Endothelial cell of umbilical vein (primary cell): ENCODE measurements at regions not wholly inside any gene's neighbourhood (a gene's known extent, or its start where the extent isn't known, plus 50 kb on each side); places are given as distances from the start of the nearest gene placed in this dataset.

ENCODE experiments used
- BruUV-seq: library from RNA; stranded (reverse); fragments of 400-500 nt; replicated peaks from 2 replicates; lab custom pipeline; 2021; lab: Mats Ljungman, UMichigan
- CTCF ChIA-PET: fragments of 300-600, 350-600 bp; sonication (Branson Sonifier 250); formaldehyde crosslinking; loops from one replicate; lab custom pipeline; 2021; ENCODE audit warnings: antibody characterized with exemption, inconsistent platforms; lab: Charles Lee
- POLR2A ChIA-PET: fragments of 300-600, 350-600 bp; sonication (Branson Sonifier 250); formaldehyde crosslinking; loops from one replicate; lab custom pipeline; 2021; ENCODE audit warnings: antibody characterized with exemption, inconsistent platforms; lab: Charles Lee
- DNase-seq: peaks from one replicate; pipeline ENCODE4 v3.0.0-alpha.2; 2011; ENCODE audit warnings: low read depth, low spot score
- FAIRE-seq: peaks from 2 replicates; lab custom pipeline; 2011; peaks lifted over from hg19 to GRCh38; lab: Jason Lieb, UNC
- H2AFZ ChIP-seq: 2 replicates; pipeline ENCODE4 v1.6.0; 2012; ENCODE audit warnings: low read depth, low read length, control low read depth, inconsistent platforms
- H3K27ac ChIP-seq: 2 replicates; pipeline ENCODE4 v1.5.1; 2011; ENCODE audit warnings: low read depth, mild to moderate bottlenecking, control low read depth, low read length, moderate library complexity; ENCODE audit not compliant: insufficient read depth
- H3K27me3 ChIP-seq, 2 experiments: 2 replicates each; pipeline versions ENCODE4 v1.6.0 to v1.6.1; 2011; ENCODE audit warnings: low read length in 2 of 2, mixed read lengths in 1 of 2; ENCODE audit not compliant: control insufficient read depth in 2 of 2, insufficient read depth in 2 of 2
- H3K36me3 ChIP-seq, 2 experiments: 2 replicates in 1 of 2; 3 replicates in 1 of 2; pipeline ENCODE4 v1.5.1; 2011; ENCODE audit warnings: low read length in 2 of 2, mild to moderate bottlenecking in 1 of 2, moderate library complexity in 1 of 2; ENCODE audit not compliant: control insufficient read depth in 2 of 2, insufficient read depth in 2 of 2; ENCODE audit errors: extremely low read depth in 1 of 2
- H3K4me1 ChIP-seq: 3 replicates; pipeline ENCODE4 v1.5.1; 2011; ENCODE audit warnings: mild to moderate bottlenecking, low read length; ENCODE audit not compliant: control insufficient read depth, insufficient read depth; ENCODE audit errors: extremely low read depth
- H3K4me2 ChIP-seq: 2 replicates; pipeline ENCODE4 v1.6.1; 2011; ENCODE audit warnings: low read length, control low read depth, mixed read lengths; ENCODE audit not compliant: insufficient read depth
- H3K4me3 ChIP-seq, 3 experiments: fragments of 200-600 bp in 1 of 3; sonication (generic), shearing (Covaris generic) in 1 of 3; replicated peaks in 1 of 3; 2 replicates each; pipeline ENCODE4 v1.5.1; 2011 to 2016; ENCODE audit warnings: control low read depth in 3 of 3, low read length in 3 of 3, mild to moderate bottlenecking in 2 of 3, inconsistent platforms in 1 of 3, low read depth in 1 of 3, moderate library complexity in 1 of 3; ENCODE audit not compliant: insufficient read depth in 1 of 3
- H3K79me2 ChIP-seq: 2 replicates; pipeline ENCODE4 v1.6.0; 2012; ENCODE audit warnings: low read length, inconsistent platforms; ENCODE audit not compliant: control insufficient read depth, insufficient read depth
- H3K9ac ChIP-seq: replicated peaks from 2 replicates; pipeline ENCODE3; 2011; ENCODE audit warnings: low read length, control low read depth; ENCODE audit not compliant: insufficient read depth; ENCODE audit errors: extremely low read depth
- H3K9me1 ChIP-seq: replicated peaks from 3 replicates; pipeline ENCODE4 v1.6.0; 2011; ENCODE audit warnings: mild to moderate bottlenecking, low read length; ENCODE audit not compliant: control insufficient read depth, insufficient read depth; ENCODE audit errors: extremely low read depth
- H3K9me3 ChIP-seq: replicated peaks from 2 replicates; pipeline ENCODE4 v1.5.1; 2012; ENCODE audit warnings: low read length, inconsistent platforms; ENCODE audit not compliant: control insufficient read depth, insufficient read depth
- H4K20me1 ChIP-seq: replicated peaks from 2 replicates; pipeline ENCODE3; 2011; ENCODE audit warnings: mild to moderate bottlenecking, low read length; ENCODE audit not compliant: control insufficient read depth, insufficient read depth; ENCODE audit errors: extremely low read depth
- EZH2 ChIP-seq: IDR thresholded peaks from 2 replicates; pipeline ENCODE4 v1.6.1; 2012; ENCODE audit warnings: borderline replicate concordance, low read depth, mild to moderate bottlenecking, moderate library complexity, low read length, inconsistent platforms; ENCODE audit not compliant: severe bottlenecking
- FOS ChIP-seq: IDR thresholded peaks from 2 replicates; pipeline ENCODE4 v1.6.1; 2011; ENCODE audit warnings: mild to moderate bottlenecking, low read length, moderate library complexity, borderline replicate concordance; ENCODE audit not compliant: insufficient read depth
- GATA2 ChIP-seq: IDR thresholded peaks from 2 replicates; pipeline ENCODE4 v1.7.0; 2011; ENCODE audit warnings: low read depth, mild to moderate bottlenecking, moderate library complexity, mixed read lengths, low read length; ENCODE audit not compliant: insufficient read length, insufficient read depth
- JUN ChIP-seq: IDR thresholded peaks from 2 replicates; pipeline ENCODE4 v1.6.1; 2011; ENCODE audit warnings: borderline replicate concordance, low read depth; ENCODE audit not compliant: insufficient read length, insufficient read depth
- MYC ChIP-seq: IDR thresholded peaks from one replicate; pipeline ENCODE4 v1.6.1; 2011; ENCODE audit warnings: mild to moderate bottlenecking, low read depth, low read length
- POLR2A ChIP-seq: IDR thresholded peaks from 2 replicates; pipeline ENCODE4 v1.6.1; 2012; ENCODE audit warnings: low read depth, mild to moderate bottlenecking, control low read depth, low read length
- POLR2AphosphoS5 ChIP-seq: IDR thresholded peaks from 2 replicates; pipeline ENCODE4 v1.6.1; 2012; ENCODE audit warnings: low read depth, mild to moderate bottlenecking, control low read depth, low read length, moderate library complexity; ENCODE audit not compliant: insufficient read depth
- dilution Hi-C: fragments of 300-500 bp; cut with MboI; formaldehyde crosslinking; loops from one replicate; pipeline ENCODE4 v1.15.0; 2019; ENCODE audit warnings: low sequenced_read_pairs; ENCODE audit not compliant: extremely low pct_ligation_motif_present
- intact Hi-C: fragments of 100-400 bp; cut with micrococcal nuclease; formaldehyde crosslinking; loops from one replicate; pipeline ENCODE4 v1.10.0; 2022
- TF ChIP-seq, protein P1 (sequence below), 2 donors: IDR thresholded peaks; 1 replicate in 1 of 2; 2 replicates in 1 of 2; pipeline ENCODE4 v1.5.1; 2011; ENCODE audit warnings: low read length in 2 of 2, mild to moderate bottlenecking in 2 of 2, moderate library complexity in 2 of 2, control low read depth in 1 of 2, inconsistent platforms in 1 of 2, low read depth in 1 of 2; ENCODE audit not compliant: insufficient read depth in 1 of 2; ENCODE audit errors: extremely low read depth in 1 of 2
- TF ChIP-seq, protein P2 (sequence below): IDR thresholded peaks from 2 replicates; pipeline ENCODE4 v1.6.1; 2011; ENCODE audit not compliant: insufficient read depth, insufficient read length

DNA sequence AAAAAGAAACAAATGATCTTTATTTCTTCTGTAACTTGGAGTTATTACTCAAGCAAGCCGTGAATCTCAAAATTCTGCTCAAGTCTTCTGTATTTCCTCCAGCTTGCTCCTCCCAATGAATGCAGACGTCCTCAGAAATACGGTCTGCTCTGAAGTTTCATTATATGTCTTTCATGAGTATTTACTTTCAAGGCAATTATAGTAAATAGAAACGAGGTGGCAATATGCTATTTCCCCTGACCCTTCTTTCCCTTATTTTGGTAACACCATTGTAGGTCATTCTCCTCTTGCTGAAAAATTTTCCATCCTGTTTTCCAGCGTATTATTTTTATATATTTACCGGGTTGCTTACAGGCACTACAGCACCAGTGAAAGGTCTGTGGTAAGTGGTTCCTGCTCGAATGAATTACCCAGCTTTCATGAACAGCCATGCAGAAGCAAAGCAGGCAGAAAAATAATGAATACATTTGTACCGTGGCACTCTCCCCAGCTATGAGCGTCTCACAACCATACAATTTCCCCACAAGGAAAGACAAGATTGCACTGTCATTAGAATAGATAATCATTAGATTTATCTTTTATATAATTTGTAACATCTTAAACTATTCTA lies 350.9 kb upstream of the PKN2 start:
- TF ChIP-seq, protein P1, sequence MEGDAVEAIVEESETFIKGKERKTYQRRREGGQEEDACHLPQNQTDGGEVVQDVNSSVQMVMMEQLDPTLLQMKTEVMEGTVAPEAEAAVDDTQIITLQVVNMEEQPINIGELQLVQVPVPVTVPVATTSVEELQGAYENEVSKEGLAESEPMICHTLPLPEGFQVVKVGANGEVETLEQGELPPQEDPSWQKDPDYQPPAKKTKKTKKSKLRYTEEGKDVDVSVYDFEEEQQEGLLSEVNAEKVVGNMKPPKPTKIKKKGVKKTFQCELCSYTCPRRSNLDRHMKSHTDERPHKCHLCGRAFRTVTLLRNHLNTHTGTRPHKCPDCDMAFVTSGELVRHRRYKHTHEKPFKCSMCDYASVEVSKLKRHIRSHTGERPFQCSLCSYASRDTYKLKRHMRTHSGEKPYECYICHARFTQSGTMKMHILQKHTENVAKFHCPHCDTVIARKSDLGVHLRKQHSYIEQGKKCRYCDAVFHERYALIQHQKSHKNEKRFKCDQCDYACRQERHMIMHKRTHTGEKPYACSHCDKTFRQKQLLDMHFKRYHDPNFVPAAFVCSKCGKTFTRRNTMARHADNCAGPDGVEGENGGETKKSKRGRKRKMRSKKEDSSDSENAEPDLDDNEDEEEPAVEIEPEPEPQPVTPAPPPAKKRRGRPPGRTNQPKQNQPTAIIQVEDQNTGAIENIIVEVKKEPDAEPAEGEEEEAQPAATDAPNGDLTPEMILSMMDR (IDR thresholded peaks at IDR 0.05; ENCODE audit: extremely low read depth in 1 of 2, insufficient read depth in 1 of 2, low read depth in 1 of 2, low read length in 2 of 2) = no peak
- TF ChIP-seq POLR2AphosphoS5 = no peak
- TF ChIP-seq GATA2 = no peak
- no peak for TF ChIP-seq MYC
- no peak for TF ChIP-seq FOS
- no peak for TF ChIP-seq EZH2
- TF ChIP-seq POLR2A = no peak
- no peak for TF ChIP-seq JUN
- TF ChIP-seq, protein P2, sequence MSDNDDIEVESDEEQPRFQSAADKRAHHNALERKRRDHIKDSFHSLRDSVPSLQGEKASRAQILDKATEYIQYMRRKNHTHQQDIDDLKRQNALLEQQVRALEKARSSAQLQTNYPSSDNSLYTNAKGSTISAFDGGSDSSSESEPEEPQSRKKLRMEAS = no peak
- H3K4me2 ChIP-seq = no peak overlapping the region
- H3K27ac ChIP-seq = no peak overlapping the region
- no peak overlapping the region for H3K4me3 ChIP-seq
- POLR2A ChIA-PET = no interaction called here
- peaks cover 7% of the 10 kb centered on the region for H3K4me1 ChIP-seq
- dilution Hi-C loops = no loop called here
- H3K79me2 ChIP-seq = no peaks in the 10 kb centered on the region
- no peaks in the 10 kb centered on the region for H3K36me3 ChIP-seq
- H3K9ac ChIP-seq = no peak overlapping the region
- intact Hi-C loops = no loop called here
- H3K9me3 ChIP-seq = no peaks in the 10 kb centered on the region
- H3K9me1 ChIP-seq = no peaks in the 10 kb centered on the region
- no peak for FAIRE-seq
- H2AFZ ChIP-seq = no peak overlapping the region
- CTCF ChIA-PET = no interaction called here
- BruUV-seq = no TSS peak
- no peak for DNase-seq
- H3K27me3 ChIP-seq = no peaks in the 10 kb centered on the region
- no peaks in the 10 kb centered on the region for H4K20me1 ChIP-seq
